ENCODE measurements at regions not wholly inside any gene's neighbourhood (a gene's known extent, or its start where the extent isn't known, plus 50 kb on each side); places are given as distances from the start of the nearest gene placed in this dataset.
"Not testable (repeated sequence)": the region's sequence is repeated elsewhere in the genome, so short reads cannot be mapped to it uniquely, and the experiment has no call there.

DNA sequence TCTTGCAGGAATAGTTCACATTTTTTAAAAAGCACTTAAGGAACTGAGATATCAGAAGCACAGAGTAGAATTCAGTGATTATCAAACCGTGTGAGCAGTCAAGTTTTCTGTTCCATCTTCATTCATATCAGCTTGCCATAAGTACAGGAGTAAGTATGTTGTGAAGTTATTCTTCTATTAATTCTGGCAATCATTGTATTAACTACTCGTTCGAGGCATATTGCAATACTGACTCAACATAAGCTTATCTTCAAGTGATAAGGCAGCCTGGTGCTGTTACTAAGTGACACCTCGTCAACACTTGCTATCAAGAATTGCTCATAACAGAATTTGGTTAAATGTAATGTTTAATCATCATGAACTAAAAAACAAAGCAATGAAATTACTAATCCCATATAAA lies 75.7 kb upstream of the SNX9 start:
- H3K79me2 ChIP-seq (ENCODE audit: control insufficient read depth, insufficient read depth, low read length) = no peaks in the 10 kb centered on the region
- H3K9ac ChIP-seq (ENCODE audit: low read length) = no peak overlapping the region
- no peak for DNase-seq
- no peak overlapping the region for H4K8ac ChIP-seq (ENCODE audit: low read depth, low read length)
- H3K4me1 ChIP-seq (ENCODE audit: control insufficient read depth, low read depth, low read length) = no peaks in the 10 kb centered on the region
- no peak overlapping the region for H3K23ac ChIP-seq (ENCODE audit: low read length)
- H3K4me3 ChIP-seq (ENCODE audit: low read length) = no peak overlapping the region
- H2BK15ac ChIP-seq (replicated peaks; ENCODE audit: low read depth) = no peak overlapping the region
- no peak overlapping the region for H3K18ac ChIP-seq (ENCODE audit: low read length)
- H3K4me2 ChIP-seq (ENCODE audit: low read length) = no peak overlapping the region
- no peak overlapping the region for H2BK5ac ChIP-seq (ENCODE audit: low read length)
- no peak overlapping the region for H3K27ac ChIP-seq (ENCODE audit: low read depth, low read length)
- H3K27me3 ChIP-seq (ENCODE audit: insufficient read depth, low read length, poor library complexity) = no peaks in the 10 kb centered on the region
- no peak overlapping the region for H2BK120ac ChIP-seq (ENCODE audit: low read depth, low read length)
- no peaks in the 10 kb centered on the region for H3K79me1 ChIP-seq (ENCODE audit: low read length)
- no peak overlapping the region for H3K56ac ChIP-seq (ENCODE audit: low read length)
- WGBS (ENCODE audit: extremely low coverage, insufficient coverage, low lambda C conversion rate) = no CpG with 5 or more reads among the region's 4 CpGs
- no peak overlapping the region for H3K4ac ChIP-seq (ENCODE audit: low read depth, low read length)
- no peak overlapping the region for H2AK5ac ChIP-seq (ENCODE audit: low read length)
- no peak overlapping the region for H4K5ac ChIP-seq (ENCODE audit: low read length)
- no peaks in the 10 kb centered on the region for H3K36me3 ChIP-seq (ENCODE audit: control insufficient read depth, insufficient read depth, low read length)

GRCh38 chr6:157748839-157749571 lies 74.0 kb upstream of the SNX9 start:
- no peak overlapping the region for H3K18ac ChIP-seq (ENCODE audit: low read length)
- no peak overlapping the region for H4K8ac ChIP-seq (ENCODE audit: low read depth, low read length)
- no peaks in the 10 kb centered on the region for H3K36me3 ChIP-seq (ENCODE audit: control insufficient read depth, insufficient read depth, low read length)
- H3K56ac ChIP-seq (ENCODE audit: low read length) = no peak overlapping the region
- H3K9ac ChIP-seq (ENCODE audit: low read length) = no peak overlapping the region
- H3K4me2 ChIP-seq (ENCODE audit: low read length) = no peak overlapping the region
- no peaks in the 10 kb centered on the region for H3K27me3 ChIP-seq (ENCODE audit: insufficient read depth, low read length, poor library complexity)
- H2BK120ac ChIP-seq (ENCODE audit: low read depth, low read length) = no peak overlapping the region
- no peaks in the 10 kb centered on the region for H3K4me1 ChIP-seq (ENCODE audit: control insufficient read depth, low read depth, low read length)
- H4K5ac ChIP-seq (ENCODE audit: low read length) = no peak overlapping the region
- WGBS (ENCODE audit: extremely low coverage, insufficient coverage, low lambda C conversion rate) = no CpG with 5 or more reads among the region's 2 CpGs
- no peak overlapping the region for H2AK5ac ChIP-seq (ENCODE audit: low read length)
- no peak overlapping the region for H3K27ac ChIP-seq (ENCODE audit: low read depth, low read length)
- no peak for DNase-seq
- H2BK5ac ChIP-seq (ENCODE audit: low read length) = no peak overlapping the region
- H3K79me2 ChIP-seq (ENCODE audit: control insufficient read depth, insufficient read depth, low read length) = no peaks in the 10 kb centered on the region
- no peak overlapping the region for H3K23ac ChIP-seq (ENCODE audit: low read length)
- no peaks in the 10 kb centered on the region for H3K79me1 ChIP-seq (ENCODE audit: low read length)
- no peak overlapping the region for H2BK15ac ChIP-seq (replicated peaks; ENCODE audit: low read depth)
- H3K4ac ChIP-seq (ENCODE audit: low read depth, low read length) = no peak overlapping the region
- no peak overlapping the region for H3K4me3 ChIP-seq (ENCODE audit: low read length)

GRCh38 chr6:157750973-157751372 lies 72.1 kb upstream of the SNX9 start:
- H3K79me1 ChIP-seq (ENCODE audit: low read length); H2BK120ac ChIP-seq (ENCODE audit: low read depth, low read length); H4K8ac ChIP-seq (ENCODE audit: low read depth, low read length); H3K27ac ChIP-seq (ENCODE audit: low read depth, low read length); H3K27me3 ChIP-seq (ENCODE audit: insufficient read depth, low read length, poor library complexity); H3K4ac ChIP-seq (ENCODE audit: low read depth, low read length); H2BK5ac ChIP-seq (ENCODE audit: low read length); H3K18ac ChIP-seq (ENCODE audit: low read length); H3K4me2 ChIP-seq (ENCODE audit: low read length); H3K4me1 ChIP-seq (ENCODE audit: control insufficient read depth, low read depth, low read length); H3K79me2 ChIP-seq (ENCODE audit: control insufficient read depth, insufficient read depth, low read length); H3K9ac ChIP-seq (ENCODE audit: low read length); H3K23ac ChIP-seq (ENCODE audit: low read length); H2BK15ac ChIP-seq (replicated peaks; ENCODE audit: low read depth); H3K4me3 ChIP-seq (ENCODE audit: low read length); H3K56ac ChIP-seq (ENCODE audit: low read length); H2AK5ac ChIP-seq (ENCODE audit: low read length); DNase-seq; H3K36me3 ChIP-seq (ENCODE audit: control insufficient read depth, insufficient read depth, low read length); H4K5ac ChIP-seq (ENCODE audit: low read length): not testable (repeated sequence)
- no CpG with 5 or more reads among the region's 3 CpGs for WGBS (ENCODE audit: extremely low coverage, insufficient coverage, low lambda C conversion rate)

- Histone ChIP-seq H3K23ac (ENCODE audit: low read length) (no peak overlapping the region), H3K4me3 (ENCODE audit: low read length) (no peak overlapping the region), H3K79me1 (ENCODE audit: low read length) (no peaks in the 10 kb centered on the region), H3K4me2 (ENCODE audit: low read length) (no peak overlapping the region), H3K4me1 (ENCODE audit: control insufficient read depth, low read depth, low read length) (no peaks in the 10 kb centered on the region), H3K27me3 (ENCODE audit: insufficient read depth, low read length, poor library complexity) (no peaks in the 10 kb centered on the region), H3K4ac (ENCODE audit: low read depth, low read length) (no peak overlapping the region), H3K36me3 (ENCODE audit: control insufficient read depth, insufficient read depth, low read length) (no peaks in the 10 kb centered on the region), H2BK120ac (ENCODE audit: low read depth, low read length) (no peak overlapping the region), H3K27ac (ENCODE audit: low read depth, low read length) (no peak overlapping the region), H4K8ac (ENCODE audit: low read depth, low read length) (peak overlapping the region; percentile 39), H3K9ac (ENCODE audit: low read length) (no peak overlapping the region), H3K18ac (ENCODE audit: low read length) (no peak overlapping the region), H4K5ac (ENCODE audit: low read length) (no peak overlapping the region), H2BK15ac (replicated peaks; ENCODE audit: low read depth) (no peak overlapping the region), H3K56ac (ENCODE audit: low read length) (no peak overlapping the region), H2BK5ac (ENCODE audit: low read length) (no peak overlapping the region), H2AK5ac (ENCODE audit: low read length) (no peak overlapping the region), H3K79me2 (ENCODE audit: control insufficient read depth, insufficient read depth, low read length) (no peaks in the 10 kb centered on the region)
- DNase-seq = no peak
- WGBS (ENCODE audit: extremely low coverage, insufficient coverage, low lambda C conversion rate) = no CpG with 5 or more reads among the region's 10 CpGs
These were observed 71.4 kb upstream of the SNX9 start for GRCh38 chr6:157751547-157752200.

DNA sequence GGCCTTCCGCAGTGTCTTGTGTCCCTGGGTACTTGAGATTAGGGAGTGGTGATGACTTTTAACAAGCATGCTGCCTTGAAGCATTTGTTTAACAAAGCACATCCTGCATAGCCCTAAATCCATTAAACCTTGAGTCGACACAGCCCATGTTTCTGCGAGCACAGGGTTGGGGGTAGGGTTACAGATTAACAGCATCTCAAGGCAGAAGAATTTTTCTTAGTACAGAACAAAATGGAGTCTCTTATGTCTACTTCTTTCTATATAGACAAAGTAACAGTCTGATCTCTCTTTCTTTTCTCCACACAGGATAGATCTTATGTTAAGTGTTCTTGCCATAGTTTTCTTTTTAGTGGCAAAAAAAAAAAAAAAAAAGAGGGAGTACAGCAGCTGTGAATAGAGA lies 70.2 kb upstream of the SNX9 start:
- H4K8ac ChIP-seq (ENCODE audit: low read depth, low read length); H3K27me3 ChIP-seq (ENCODE audit: insufficient read depth, low read length, poor library complexity); H3K79me1 ChIP-seq (ENCODE audit: low read length); H3K79me2 ChIP-seq (ENCODE audit: control insufficient read depth, insufficient read depth, low read length); H3K4ac ChIP-seq (ENCODE audit: low read depth, low read length); H3K23ac ChIP-seq (ENCODE audit: low read length); H3K4me3 ChIP-seq (ENCODE audit: low read length); H3K27ac ChIP-seq (ENCODE audit: low read depth, low read length); H2BK5ac ChIP-seq (ENCODE audit: low read length); H3K18ac ChIP-seq (ENCODE audit: low read length); H3K56ac ChIP-seq (ENCODE audit: low read length); H3K9ac ChIP-seq (ENCODE audit: low read length); H3K4me2 ChIP-seq (ENCODE audit: low read length); H2BK120ac ChIP-seq (ENCODE audit: low read depth, low read length); H2AK5ac ChIP-seq (ENCODE audit: low read length); H2BK15ac ChIP-seq (replicated peaks; ENCODE audit: low read depth); H4K5ac ChIP-seq (ENCODE audit: low read length); H3K4me1 ChIP-seq (ENCODE audit: control insufficient read depth, low read depth, low read length); H3K36me3 ChIP-seq (ENCODE audit: control insufficient read depth, insufficient read depth, low read length); DNase-seq: not testable (repeated sequence)
- WGBS (ENCODE audit: extremely low coverage, insufficient coverage, low lambda C conversion rate) = no CpG with 5 or more reads among the region's 3 CpGs

DNA sequence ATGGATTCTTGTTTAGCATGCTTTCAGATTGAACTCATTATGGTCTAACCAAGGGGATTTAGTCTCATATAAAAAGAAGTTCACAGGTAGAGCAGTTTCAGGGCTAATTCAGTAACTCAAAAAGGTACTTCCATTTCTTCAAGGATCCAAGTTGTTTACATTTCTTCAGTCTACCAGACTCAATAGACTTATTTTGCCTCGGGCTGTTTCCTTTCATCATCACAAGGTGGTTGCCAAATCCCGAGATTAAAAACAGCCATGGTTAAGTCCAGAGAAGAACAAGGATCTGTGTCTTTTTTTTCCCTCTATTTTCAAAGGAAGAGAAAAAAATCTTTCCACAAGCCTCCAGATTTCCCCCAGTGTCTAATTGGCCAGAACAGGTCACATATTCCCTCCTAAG lies 69.8 kb upstream of the SNX9 start:
- no CpG with 5 or more reads among the region's 2 CpGs for WGBS (ENCODE audit: extremely low coverage, insufficient coverage, low lambda C conversion rate)
- Histone ChIP-seq H3K4me2 (ENCODE audit: low read length) (no peak overlapping the region), H3K23ac (ENCODE audit: low read length) (no peak overlapping the region), H3K9ac (ENCODE audit: low read length) (no peak overlapping the region), H3K79me1 (ENCODE audit: low read length) (no peaks in the 10 kb centered on the region), H3K56ac (ENCODE audit: low read length) (no peak overlapping the region), H3K4me1 (ENCODE audit: control insufficient read depth, low read depth, low read length) (no peaks in the 10 kb centered on the region), H2BK5ac (ENCODE audit: low read length) (no peak overlapping the region), H2BK120ac (ENCODE audit: low read depth, low read length) (no peak overlapping the region), H3K18ac (ENCODE audit: low read length) (no peak overlapping the region), H4K8ac (ENCODE audit: low read depth, low read length) (no peak overlapping the region), H2AK5ac (ENCODE audit: low read length) (no peak overlapping the region), H3K79me2 (ENCODE audit: control insufficient read depth, insufficient read depth, low read length) (no peaks in the 10 kb centered on the region), H3K4ac (ENCODE audit: low read depth, low read length) (no peak overlapping the region), H3K27ac (ENCODE audit: low read depth, low read length) (no peak overlapping the region), H4K5ac (ENCODE audit: low read length) (no peak overlapping the region), H3K27me3 (ENCODE audit: insufficient read depth, low read length, poor library complexity) (no peaks in the 10 kb centered on the region), H2BK15ac (replicated peaks; ENCODE audit: low read depth) (no peak overlapping the region), H3K36me3 (ENCODE audit: control insufficient read depth, insufficient read depth, low read length) (no peaks in the 10 kb centered on the region), H3K4me3 (ENCODE audit: low read length) (no peak overlapping the region)
- DNase-seq = no peak
